ENCODE measurements at regions not wholly inside any gene's neighbourhood (a gene's known extent, or its start where the extent isn't known, plus 50 kb on each side); places are given as distances from the start of the nearest gene placed in this dataset.

GRCh38 chr1:168433238-168433637 is 110.6 kb downstream of the XCL2 start:
- TF ChIP-seq, protein P1, sequence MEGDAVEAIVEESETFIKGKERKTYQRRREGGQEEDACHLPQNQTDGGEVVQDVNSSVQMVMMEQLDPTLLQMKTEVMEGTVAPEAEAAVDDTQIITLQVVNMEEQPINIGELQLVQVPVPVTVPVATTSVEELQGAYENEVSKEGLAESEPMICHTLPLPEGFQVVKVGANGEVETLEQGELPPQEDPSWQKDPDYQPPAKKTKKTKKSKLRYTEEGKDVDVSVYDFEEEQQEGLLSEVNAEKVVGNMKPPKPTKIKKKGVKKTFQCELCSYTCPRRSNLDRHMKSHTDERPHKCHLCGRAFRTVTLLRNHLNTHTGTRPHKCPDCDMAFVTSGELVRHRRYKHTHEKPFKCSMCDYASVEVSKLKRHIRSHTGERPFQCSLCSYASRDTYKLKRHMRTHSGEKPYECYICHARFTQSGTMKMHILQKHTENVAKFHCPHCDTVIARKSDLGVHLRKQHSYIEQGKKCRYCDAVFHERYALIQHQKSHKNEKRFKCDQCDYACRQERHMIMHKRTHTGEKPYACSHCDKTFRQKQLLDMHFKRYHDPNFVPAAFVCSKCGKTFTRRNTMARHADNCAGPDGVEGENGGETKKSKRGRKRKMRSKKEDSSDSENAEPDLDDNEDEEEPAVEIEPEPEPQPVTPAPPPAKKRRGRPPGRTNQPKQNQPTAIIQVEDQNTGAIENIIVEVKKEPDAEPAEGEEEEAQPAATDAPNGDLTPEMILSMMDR (IDR thresholded peaks at IDR 0.05; ENCODE audit: low read depth, low read length) = no peak
- TF ChIP-seq EZH2phosphoT487 (IDR thresholded peaks at IDR 0.05; ENCODE audit: low read depth) = no peak
